GM13976 (cell line): ENCODE measurements at regions not wholly inside any gene's neighbourhood (a gene's known extent, or its start where the extent isn't known, plus 50 kb on each side); places are given as distances from the start of the nearest gene placed in this dataset.

Source experiments
- DNase-seq: peaks from one replicate; pipeline ENCODE4 v3.0.0; 2012; ENCODE audit warnings: low spot score
- in situ Hi-C: fragments of 300-500 bp; cut with MboI; formaldehyde crosslinking; loops from one replicate; pipeline ENCODE4 v1.12.0; 2022; ENCODE audit warnings: low sequenced_read_pairs, mixed read lengths, inconsistent platforms; ENCODE audit not compliant: unreplicated experiment
- TF ChIP-seq, protein P1 (sequence below): IDR thresholded peaks from 2 replicates; pipeline ENCODE4 v1.5.1; 2012; ENCODE audit warnings: borderline replicate concordance, mild to moderate bottlenecking; ENCODE audit not compliant: insufficient read depth; ENCODE audit errors: extremely low read depth, missing control alignments, control extremely low read depth

GRCh38 chr11:19330416-19330815 lies 89.7 kb upstream of the E2F8 start:
- TF ChIP-seq, protein P1, sequence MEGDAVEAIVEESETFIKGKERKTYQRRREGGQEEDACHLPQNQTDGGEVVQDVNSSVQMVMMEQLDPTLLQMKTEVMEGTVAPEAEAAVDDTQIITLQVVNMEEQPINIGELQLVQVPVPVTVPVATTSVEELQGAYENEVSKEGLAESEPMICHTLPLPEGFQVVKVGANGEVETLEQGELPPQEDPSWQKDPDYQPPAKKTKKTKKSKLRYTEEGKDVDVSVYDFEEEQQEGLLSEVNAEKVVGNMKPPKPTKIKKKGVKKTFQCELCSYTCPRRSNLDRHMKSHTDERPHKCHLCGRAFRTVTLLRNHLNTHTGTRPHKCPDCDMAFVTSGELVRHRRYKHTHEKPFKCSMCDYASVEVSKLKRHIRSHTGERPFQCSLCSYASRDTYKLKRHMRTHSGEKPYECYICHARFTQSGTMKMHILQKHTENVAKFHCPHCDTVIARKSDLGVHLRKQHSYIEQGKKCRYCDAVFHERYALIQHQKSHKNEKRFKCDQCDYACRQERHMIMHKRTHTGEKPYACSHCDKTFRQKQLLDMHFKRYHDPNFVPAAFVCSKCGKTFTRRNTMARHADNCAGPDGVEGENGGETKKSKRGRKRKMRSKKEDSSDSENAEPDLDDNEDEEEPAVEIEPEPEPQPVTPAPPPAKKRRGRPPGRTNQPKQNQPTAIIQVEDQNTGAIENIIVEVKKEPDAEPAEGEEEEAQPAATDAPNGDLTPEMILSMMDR = no peak
- DNase-seq = no peak
- in situ Hi-C loops = no loop called here

- in situ Hi-C loops = no loop called here
- TF ChIP-seq, protein P1 = no peak
- no peak for DNase-seq
These were observed 89.2 kb upstream of the E2F8 start for GRCh38 chr11:19329970-19330369.

DNA sequence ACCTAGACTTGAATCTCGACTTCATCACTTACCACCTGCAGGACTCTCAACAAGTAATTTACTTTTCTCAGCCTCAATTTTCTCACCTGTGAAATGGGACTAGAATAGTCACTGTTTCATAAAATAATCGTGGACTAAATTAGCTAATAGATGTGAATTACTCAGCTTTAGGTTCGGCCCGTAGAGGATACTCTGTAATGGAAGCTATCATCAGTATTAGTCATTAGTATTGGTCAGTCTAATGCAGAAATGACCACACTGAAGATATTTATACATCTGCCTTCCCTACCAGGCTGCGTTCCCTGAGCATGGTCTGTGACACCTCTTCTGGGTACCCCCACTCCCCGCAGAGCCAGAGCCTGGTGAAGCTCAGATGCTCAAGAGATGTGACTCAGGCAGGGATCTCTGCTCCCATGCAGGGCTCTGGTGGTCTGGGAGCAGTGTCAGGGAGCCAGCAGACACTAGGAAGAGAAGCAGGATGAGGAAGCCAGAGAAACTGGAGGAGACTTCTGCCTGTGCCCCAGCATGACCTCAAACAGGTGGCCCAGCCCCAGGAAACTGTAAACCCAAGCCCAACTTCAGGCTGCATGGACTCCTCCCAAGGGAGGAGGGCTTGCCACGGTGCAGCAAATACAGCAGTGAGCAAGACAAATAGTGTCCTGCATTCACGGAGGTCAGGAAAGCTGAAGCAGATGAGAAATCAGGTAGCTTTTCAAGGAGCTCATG lies 88.0 kb upstream of the E2F8 start:
- no peak for DNase-seq
- TF ChIP-seq, protein P1 = no peak
- in situ Hi-C loops = no loop called here

DNA sequence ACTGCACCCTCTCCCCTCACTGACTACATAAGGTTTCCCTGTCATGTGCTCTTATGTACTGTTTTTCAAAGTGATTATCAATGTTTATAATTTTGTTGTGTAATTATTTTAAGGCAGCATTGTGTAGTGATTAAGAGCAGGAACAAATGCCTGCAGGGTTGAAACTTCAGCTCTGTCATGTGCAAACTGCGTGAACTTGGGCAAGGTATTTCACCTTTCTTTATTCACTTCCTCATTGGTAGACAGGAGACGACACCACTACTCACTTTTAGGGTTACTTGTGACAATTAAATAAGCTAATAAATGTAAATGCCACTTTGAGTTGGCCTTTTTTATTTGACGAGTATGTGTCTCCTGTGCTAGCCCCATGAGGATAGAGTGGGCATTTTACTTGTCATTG lies 86.5 kb upstream of the E2F8 start:
- in situ Hi-C loops = no loop called here
- no peak for DNase-seq
- TF ChIP-seq, protein P1 = no peak

DNA sequence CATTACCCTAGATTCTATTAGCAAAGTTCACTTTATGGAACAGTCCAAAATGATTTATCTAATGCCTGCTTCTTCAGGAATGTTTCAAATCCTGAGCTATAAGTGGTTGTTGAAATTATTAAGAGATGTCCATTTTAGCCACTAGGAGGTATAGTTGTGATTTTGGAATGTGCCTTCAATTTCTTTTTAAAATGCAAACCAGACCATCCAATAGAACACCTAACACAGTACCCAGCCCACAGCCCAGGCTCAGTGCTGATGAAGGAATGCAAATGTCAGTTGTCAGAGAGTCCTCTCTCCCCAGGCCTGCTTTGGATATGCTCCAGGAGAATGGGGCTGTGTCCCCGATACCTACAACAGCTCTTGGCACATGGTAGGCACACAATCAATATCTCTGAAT lies 85.8 kb upstream of the E2F8 start:
- no peak for DNase-seq
- in situ Hi-C loops = no loop called here

GRCh38 chr11:19323502-19323901 lies 82.8 kb upstream of the E2F8 start:
- no peak for DNase-seq
- TF ChIP-seq, protein P1 = no peak
- in situ Hi-C loops = no loop called here

More for the DNA sequence above, 85.8 kb upstream of the E2F8 start:
- TF ChIP-seq, protein P1 = no peak
